IMR-90 (cell line): ENCODE measurements at regions not wholly inside any gene's neighbourhood (a gene's known extent, or its start where the extent isn't known, plus 50 kb on each side); places are given as distances from the start of the nearest gene placed in this dataset.

Experiments used
- ATAC-seq: fragments of 200-7000 bp; cut with Tn5 transposase; 2 replicates; pipeline ENCODE4 v1.9.1; 2020; ENCODE audit warnings: low read depth, mild to moderate bottlenecking, moderate library complexity
- BruUV-seq: library from RNA; stranded (reverse); fragments of 400-500 nt; replicated peaks from 2 replicates; lab custom pipeline; 2021; lab: Mats Ljungman, UMichigan
- CTCF ChIA-PET: fragments of 300-600 bp; formaldehyde crosslinking; extraction: SDS; loops from one replicate; lab custom pipeline; 2021; ENCODE audit warnings: antibody characterized with exemption; lab: Yijun Ruan, JAX
- POLR2A ChIA-PET: fragments of 300-600 bp; sonication (Branson Sonifier 250); formaldehyde crosslinking; loops from one replicate; lab custom pipeline; 2022; ENCODE audit warnings: antibody characterized with exemption; ENCODE audit not compliant: unreplicated experiment; lab: Charles Lee
- DNase-seq: peaks from one replicate; pipeline ENCODE4 v3.0.0; 2013
- H2AFZ ChIP-seq: replicated peaks from 2 replicates; pipeline ENCODE3; 2013; ENCODE audit warnings: low read length, mild to moderate bottlenecking; ENCODE audit not compliant: poor library complexity
- H2AK5ac ChIP-seq: 2 replicates; pipeline ENCODE4 v1.6.1; 2013; ENCODE audit warnings: low read depth, low read length, inconsistent platforms
- H2AK9ac ChIP-seq: replicated peaks from 2 replicates; pipeline ENCODE3; 2013; ENCODE audit warnings: mild to moderate bottlenecking, low read depth, low read length, moderate library complexity; ENCODE audit not compliant: poor library complexity
- H2BK120ac ChIP-seq: 2 replicates; pipeline ENCODE4 v1.6.1; 2013; ENCODE audit warnings: low read depth, low read length, inconsistent platforms
- H2BK15ac ChIP-seq: 3 replicates; pipeline ENCODE4 v1.6.1; 2013; ENCODE audit warnings: low read depth, low read length, inconsistent platforms
- H2BK20ac ChIP-seq: 2 replicates; pipeline ENCODE4 v1.6.1; 2013; ENCODE audit warnings: low read depth, mild to moderate bottlenecking, inconsistent platforms, low read length, moderate library complexity
- H2BK5ac ChIP-seq: 2 replicates; pipeline ENCODE4 v1.6.1; 2013; ENCODE audit warnings: mild to moderate bottlenecking, low read depth, low read length, inconsistent platforms; ENCODE audit not compliant: poor library complexity, severe bottlenecking
- H3K14ac ChIP-seq: replicated peaks from 2 replicates; pipeline ENCODE4 v1.6.1; 2013; ENCODE audit warnings: low read depth, low read length, inconsistent platforms
- H3K18ac ChIP-seq: 2 replicates; pipeline ENCODE4 v1.6.1; 2013; ENCODE audit warnings: low read depth, low read length, control low read depth
- H3K23ac ChIP-seq: 2 replicates; pipeline ENCODE4 v1.6.1; 2013; ENCODE audit warnings: low read depth, low read length, inconsistent platforms
- H3K27ac ChIP-seq: 2 replicates; pipeline ENCODE4 v1.5.1; 2013; ENCODE audit warnings: mild to moderate bottlenecking, control low read depth, low read length; ENCODE audit not compliant: insufficient read depth
- H3K27me3 ChIP-seq: 2 replicates; pipeline ENCODE4 v1.6.1; 2013; ENCODE audit warnings: low read length; ENCODE audit not compliant: control insufficient read depth, insufficient read depth
- H3K36me3 ChIP-seq: 2 replicates; pipeline ENCODE4 v1.6.1; 2013; ENCODE audit warnings: low read length, mixed read lengths; ENCODE audit not compliant: control insufficient read depth, insufficient read depth
- H3K4ac ChIP-seq: 2 replicates; pipeline ENCODE4 v1.6.1; 2013; ENCODE audit warnings: low read depth, low read length, inconsistent platforms
- H3K4me1 ChIP-seq: 2 replicates; pipeline ENCODE4 v1.6.1; 2013; ENCODE audit warnings: low read length, mixed read lengths; ENCODE audit not compliant: control insufficient read depth, insufficient read depth
- H3K4me2 ChIP-seq: 2 replicates; pipeline ENCODE4 v1.6.1; 2013; ENCODE audit warnings: low read depth, mild to moderate bottlenecking, control low read depth, low read length, moderate library complexity
- H3K4me3 ChIP-seq: 2 replicates; pipeline ENCODE4 v1.5.1; 2013; ENCODE audit warnings: low read depth, mild to moderate bottlenecking, control low read depth, low read length, moderate library complexity; ENCODE audit not compliant: insufficient read depth
- H3K56ac ChIP-seq: 2 replicates; pipeline ENCODE4 v1.6.1; 2013; ENCODE audit warnings: low read length, inconsistent platforms; ENCODE audit not compliant: insufficient read depth; ENCODE audit errors: extremely low read depth
- H3K79me1 ChIP-seq, 2 experiments: 2 replicates each; pipeline ENCODE4 v1.6.1; 2013; ENCODE audit warnings: low read length in 2 of 2, inconsistent platforms in 1 of 2, low read depth in 1 of 2
- H3K9ac ChIP-seq: 2 replicates; pipeline ENCODE4 v1.6.1; 2013; ENCODE audit warnings: low read depth, low read length, control low read depth
- H3K9me1 ChIP-seq: 2 replicates; pipeline ENCODE4 v1.6.1; 2013; ENCODE audit warnings: low read length, inconsistent platforms; ENCODE audit not compliant: insufficient read depth
- H3K9me3 ChIP-seq: 2 replicates; pipeline ENCODE4 v1.6.1; 2013; ENCODE audit warnings: low read length; ENCODE audit not compliant: control insufficient read depth, insufficient read depth
- H4K20me1 ChIP-seq: 2 replicates; pipeline ENCODE4 v1.6.1; 2013; ENCODE audit warnings: low read length, inconsistent platforms; ENCODE audit not compliant: insufficient read depth
- H4K5ac ChIP-seq: 2 replicates; pipeline ENCODE4 v1.6.1; 2013; ENCODE audit warnings: mild to moderate bottlenecking, low read depth, low read length, control low read depth
- H4K8ac ChIP-seq, 2 experiments: 2 replicates each; pipeline ENCODE4 v1.6.1; 2013; ENCODE audit warnings: low read depth in 2 of 2, low read length in 2 of 2, control low read depth in 1 of 2, inconsistent platforms in 1 of 2
- H4K91ac ChIP-seq: 2 replicates; pipeline ENCODE4 v1.6.1; 2013; ENCODE audit warnings: low read depth, low read length, inconsistent platforms; ENCODE audit not compliant: insufficient read depth
- BHLHE40 ChIP-seq: fragments of 150-350 bp; IDR thresholded peaks from 2 replicates; pipeline ENCODE4 v1.6.1; 2016; ENCODE audit warnings: mild to moderate bottlenecking, low read depth, low read length
- FOS ChIP-seq: fragments of 150-350 bp; IDR thresholded peaks from 2 replicates; pipeline ENCODE4 v1.6.1; 2016; ENCODE audit warnings: low read depth, low read length
- MXI1 ChIP-seq: IDR thresholded peaks from 2 replicates; pipeline ENCODE4 v1.6.1; 2012; ENCODE audit warnings: low read depth, mild to moderate bottlenecking, low read length, moderate library complexity, borderline replicate concordance
- POLR2A ChIP-seq: IDR thresholded peaks from 2 replicates; pipeline ENCODE4 v1.6.1; 2012; ENCODE audit warnings: mild to moderate bottlenecking, low read depth, low read length
- whole genome bisulfite sequencing, 2 experiments: methylation state at CpG; one replicate each; pipeline versions ENCODE4 v1.1.5 to v1.1.7; 2013; ENCODE audit warnings: missing lambda C conversion rate in 2 of 2; ENCODE audit not compliant: insufficient read length in 1 of 2; ENCODE audit errors: extremely low coverage in 2 of 2; 5-methylcytosine and 5-hydroxymethylcytosine counted together
- dilution Hi-C: fragments of 300-500 bp; cut with HindIII; formaldehyde crosslinking; loops from one replicate; pipeline ENCODE4 v1.14.3; 2018; ENCODE audit warnings: low sequenced_read_pairs; ENCODE audit not compliant: unreplicated experiment
- in situ Hi-C: fragments of 300-500 bp; cut with MboI; formaldehyde crosslinking; loops from 3 replicates; pipeline ENCODE4 v1.14.3; 2019; ENCODE audit warnings: low sequenced_read_pairs, inconsistent platforms, mixed read lengths
- intact Hi-C: fragments of 100-400 bp; cut with micrococcal nuclease; formaldehyde crosslinking; loops from 2 replicates; pipeline ENCODE4 v1.10.0; 2022
- TF ChIP-seq, protein P1 (sequence below): fragments of 150-350 bp; IDR thresholded peaks from 2 replicates; pipeline ENCODE4 v1.6.1; 2016; ENCODE audit warnings: low read depth, mild to moderate bottlenecking, low read length, moderate library complexity, borderline replicate concordance
- TF ChIP-seq, protein P2 (sequence below): fragments of 150-350 bp; IDR thresholded peaks from 2 replicates; pipeline ENCODE4 v1.6.1; 2017; ENCODE audit warnings: mild to moderate bottlenecking, antibody characterized with exemption, low read length, low read depth

DNA sequence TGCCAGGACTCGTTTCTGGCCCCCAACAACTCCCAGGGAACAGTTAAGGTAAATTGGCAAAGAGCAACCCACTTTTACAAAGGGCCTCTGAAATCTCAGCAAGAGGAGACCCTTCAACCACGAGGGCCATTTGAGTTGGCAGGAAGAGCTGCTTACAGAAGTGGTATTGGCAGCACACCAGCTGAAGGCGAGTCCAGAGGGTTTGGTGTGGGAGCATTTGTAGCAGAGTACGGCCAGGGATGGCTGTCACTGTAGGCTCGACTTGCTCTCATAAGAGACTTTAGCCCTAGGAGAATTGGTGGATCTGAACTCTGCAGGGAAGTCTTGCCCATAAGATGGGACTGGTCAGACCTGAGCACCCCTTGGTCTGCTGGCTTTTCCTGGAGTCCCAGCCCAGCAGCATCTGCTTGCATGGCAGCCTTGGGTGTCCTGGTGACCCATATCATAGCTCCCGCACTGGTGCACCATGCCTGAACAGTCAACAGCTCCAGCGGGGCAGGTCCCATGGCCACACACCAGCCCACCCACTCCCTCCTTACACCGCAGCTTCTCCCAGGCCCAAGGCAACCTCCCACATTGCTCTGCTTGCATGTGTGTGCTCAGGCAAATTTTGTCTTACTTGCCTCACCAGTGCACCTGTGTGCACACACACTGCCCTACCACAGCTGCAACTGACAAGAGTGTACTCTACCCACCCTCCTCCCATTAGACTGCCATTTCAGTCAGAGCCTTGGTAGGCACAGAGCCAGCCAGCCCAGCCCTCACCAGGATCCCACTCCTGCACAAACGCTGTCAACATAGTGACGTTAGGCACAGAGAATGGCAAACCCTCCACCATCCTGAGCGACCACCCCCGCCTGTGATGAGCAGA, 861.6 kb upstream of the DPPA4 start:
- no peak overlapping the region for H2BK15ac ChIP-seq
- ATAC-seq (no peak), DNase-seq (no peak)
- H4K91ac ChIP-seq = no peak overlapping the region
- H3K9me3 ChIP-seq = no peaks in the 10 kb centered on the region
- no peaks in the 10 kb centered on the region for H3K4me1 ChIP-seq
- H2BK5ac ChIP-seq = no peak overlapping the region
- no peak overlapping the region for H3K4me2 ChIP-seq
- no peak overlapping the region for H3K4ac ChIP-seq
- POLR2A ChIA-PET = no interaction called here
- no peaks in the 10 kb centered on the region for H3K27me3 ChIP-seq
- 86% methylated on average over 2 of the region's 12 CpGs; no CpG with 5 or more reads in 1 of the 2 experiments for WGBS, 2 experiments
- no peak overlapping the region for H3K4me3 ChIP-seq
- no peak overlapping the region for H3K56ac ChIP-seq
- TF ChIP-seq POLR2A (no peak), BHLHE40 (no peak), FOS (no peak), MXI1 (no peak)
- TF ChIP-seq, protein P1, sequence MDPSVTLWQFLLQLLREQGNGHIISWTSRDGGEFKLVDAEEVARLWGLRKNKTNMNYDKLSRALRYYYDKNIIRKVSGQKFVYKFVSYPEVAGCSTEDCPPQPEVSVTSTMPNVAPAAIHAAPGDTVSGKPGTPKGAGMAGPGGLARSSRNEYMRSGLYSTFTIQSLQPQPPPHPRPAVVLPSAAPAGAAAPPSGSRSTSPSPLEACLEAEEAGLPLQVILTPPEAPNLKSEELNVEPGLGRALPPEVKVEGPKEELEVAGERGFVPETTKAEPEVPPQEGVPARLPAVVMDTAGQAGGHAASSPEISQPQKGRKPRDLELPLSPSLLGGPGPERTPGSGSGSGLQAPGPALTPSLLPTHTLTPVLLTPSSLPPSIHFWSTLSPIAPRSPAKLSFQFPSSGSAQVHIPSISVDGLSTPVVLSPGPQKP = no peak
- TF ChIP-seq, protein P2, sequence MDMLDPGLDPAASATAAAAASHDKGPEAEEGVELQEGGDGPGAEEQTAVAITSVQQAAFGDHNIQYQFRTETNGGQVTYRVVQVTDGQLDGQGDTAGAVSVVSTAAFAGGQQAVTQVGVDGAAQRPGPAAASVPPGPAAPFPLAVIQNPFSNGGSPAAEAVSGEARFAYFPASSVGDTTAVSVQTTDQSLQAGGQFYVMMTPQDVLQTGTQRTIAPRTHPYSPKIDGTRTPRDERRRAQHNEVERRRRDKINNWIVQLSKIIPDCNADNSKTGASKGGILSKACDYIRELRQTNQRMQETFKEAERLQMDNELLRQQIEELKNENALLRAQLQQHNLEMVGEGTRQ = no peak
- no peaks in the 10 kb centered on the region for H4K20me1 ChIP-seq
- no peak overlapping the region for H3K23ac ChIP-seq
- dilution Hi-C loops = no loop called here
- H3K36me3 ChIP-seq = no peaks in the 10 kb centered on the region
- H3K9me1 ChIP-seq = no peaks in the 10 kb centered on the region
- intact Hi-C loops = no loop called here
- no peak overlapping the region for H2AK5ac ChIP-seq
- no peaks in the 10 kb centered on the region for H3K79me1 ChIP-seq
- BruUV-seq = no TSS peak
- H4K8ac ChIP-seq = no peak overlapping the region
- CTCF ChIA-PET = no interaction called here
- no peak overlapping the region for H3K27ac ChIP-seq
- H2AFZ ChIP-seq = peak overlapping the region; percentile 76
- H3K14ac ChIP-seq = no peak overlapping the region
- H3K18ac ChIP-seq = no peak overlapping the region
- no peak overlapping the region for H3K9ac ChIP-seq
- in situ Hi-C loops = no loop called here
- peak overlapping the region; percentile 28 for H2AK9ac ChIP-seq
- H4K5ac ChIP-seq = no peak overlapping the region
- H2BK120ac ChIP-seq = no peak overlapping the region
- H2BK20ac ChIP-seq = no peak overlapping the region
